Suprapubic skin (tissue), 4 donors: ENCODE measurements at regions not wholly inside any gene's neighbourhood (a gene's known extent, or its start where the extent isn't known, plus 50 kb on each side); places are given as distances from the start of the nearest gene placed in this dataset.

Source experiments
- POLR2A ChIP-seq, 2 donors: fragments of 450-650 bp; IDR thresholded peaks; one replicate each; pipeline ENCODE4 v1.6.1; 2017; ENCODE audit warnings: antibody characterized with exemption in 2 of 2, mild to moderate bottlenecking in 2 of 2, moderate library complexity in 2 of 2
- POLR2AphosphoS5 ChIP-seq, 3 donors: sonication (generic); formaldehyde crosslinking; IDR thresholded peaks; one replicate each; pipeline ENCODE4 v1.6.1; 2017; ENCODE audit warnings: antibody characterized with exemption in 3 of 3
- TF ChIP-seq, protein P1 (sequence below), 2 donors: fragments of 200-600 bp in 1 of 2; fragments of 450-650 bp in 1 of 2; sonication (generic) in 1 of 2; IDR thresholded peaks; one replicate each; pipeline ENCODE4 v1.5.1; 2016 to 2019; ENCODE audit warnings: antibody characterized with exemption in 2 of 2, mild to moderate bottlenecking in 1 of 2, moderate library complexity in 1 of 2

DNA sequence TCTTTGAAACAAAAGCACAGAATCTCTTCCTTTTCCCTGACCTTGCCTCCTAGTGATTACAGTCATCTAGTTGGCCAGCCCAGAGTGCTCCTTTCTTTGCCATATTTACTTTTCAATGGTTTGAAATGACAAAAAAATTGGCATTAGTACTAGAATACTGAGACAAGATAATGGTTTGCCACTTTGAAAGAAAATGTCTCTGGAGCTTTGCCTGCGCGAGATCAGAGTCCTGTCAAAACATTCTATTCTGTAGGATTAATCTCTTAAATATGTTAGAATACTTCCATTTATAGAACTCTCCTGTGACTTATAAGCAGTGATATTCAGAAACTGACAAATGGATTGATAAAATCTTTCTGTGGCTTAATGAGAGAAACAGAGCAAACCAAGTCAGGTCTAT, 484.0 kb upstream of the IZUMO3 start:
- no peak for TF ChIP-seq POLR2AphosphoS5 (IDR thresholded peaks at IDR 0.05)
- no peak for TF ChIP-seq POLR2A (IDR thresholded peaks at IDR 0.05)
- TF ChIP-seq, protein P1, sequence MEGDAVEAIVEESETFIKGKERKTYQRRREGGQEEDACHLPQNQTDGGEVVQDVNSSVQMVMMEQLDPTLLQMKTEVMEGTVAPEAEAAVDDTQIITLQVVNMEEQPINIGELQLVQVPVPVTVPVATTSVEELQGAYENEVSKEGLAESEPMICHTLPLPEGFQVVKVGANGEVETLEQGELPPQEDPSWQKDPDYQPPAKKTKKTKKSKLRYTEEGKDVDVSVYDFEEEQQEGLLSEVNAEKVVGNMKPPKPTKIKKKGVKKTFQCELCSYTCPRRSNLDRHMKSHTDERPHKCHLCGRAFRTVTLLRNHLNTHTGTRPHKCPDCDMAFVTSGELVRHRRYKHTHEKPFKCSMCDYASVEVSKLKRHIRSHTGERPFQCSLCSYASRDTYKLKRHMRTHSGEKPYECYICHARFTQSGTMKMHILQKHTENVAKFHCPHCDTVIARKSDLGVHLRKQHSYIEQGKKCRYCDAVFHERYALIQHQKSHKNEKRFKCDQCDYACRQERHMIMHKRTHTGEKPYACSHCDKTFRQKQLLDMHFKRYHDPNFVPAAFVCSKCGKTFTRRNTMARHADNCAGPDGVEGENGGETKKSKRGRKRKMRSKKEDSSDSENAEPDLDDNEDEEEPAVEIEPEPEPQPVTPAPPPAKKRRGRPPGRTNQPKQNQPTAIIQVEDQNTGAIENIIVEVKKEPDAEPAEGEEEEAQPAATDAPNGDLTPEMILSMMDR (IDR thresholded peaks at IDR 0.05): no peak
